ENCODE measurements at regions not wholly inside any gene's neighbourhood (a gene's known extent, or its start where the extent isn't known, plus 50 kb on each side); places are given as distances from the start of the nearest gene placed in this dataset.

GRCh38 chr15:58294681-58295254, 137.0 kb upstream of the LIPC start:
- DNase-seq (ENCODE audit: low read depth in 4 of 4, low spot score in 1 of 4): no peak

- no peak for DNase-seq (ENCODE audit: low read depth in 4 of 4, low spot score in 1 of 4)
Measured at GRCh38 chr15:58295637-58296215, 136.1 kb upstream of the LIPC start.

GRCh38 chr15:58296276-58296675, 135.5 kb upstream of the LIPC start:
- DNase-seq (ENCODE audit: low read depth in 4 of 4, low spot score in 1 of 4): no peak

GRCh38 chr15:58297639-58298038, 134.2 kb upstream of the LIPC start:
- no peak for DNase-seq (ENCODE audit: low read depth in 4 of 4, low spot score in 1 of 4)

- no peak for DNase-seq (ENCODE audit: low read depth in 4 of 4, low spot score in 1 of 4)
Measured at GRCh38 chr15:58298879-58299850, 132.6 kb upstream of the LIPC start.

- no peak for DNase-seq (ENCODE audit: low read depth in 4 of 4, low spot score in 1 of 4)
Measured at GRCh38 chr15:58302832-58303231, 129.0 kb upstream of the LIPC start.

GRCh38 chr15:58303236-58303635, 128.6 kb upstream of the LIPC start:
- no peak for DNase-seq (ENCODE audit: low read depth in 4 of 4, low spot score in 1 of 4)

- DNase-seq (ENCODE audit: low read depth in 4 of 4, low spot score in 1 of 4): no peak
Measured at GRCh38 chr15:58306591-58307312, 125.0 kb upstream of the LIPC start.

- no peak for DNase-seq (ENCODE audit: low read depth in 4 of 4, low spot score in 1 of 4)
Measured at GRCh38 chr15:58307313-58307961, 124.4 kb upstream of the LIPC start.

GRCh38 chr15:58308742-58309355, 122.9 kb upstream of the LIPC start:
- DNase-seq (ENCODE audit: low read depth in 4 of 4, low spot score in 1 of 4): no peak

- no peak for DNase-seq (ENCODE audit: low read depth in 4 of 4, low spot score in 1 of 4)
Measured at GRCh38 chr15:58309963-58310928, 121.5 kb upstream of the LIPC start.

GRCh38 chr15:58311556-58311955, 120.2 kb upstream of the LIPC start:
- no peak for DNase-seq (ENCODE audit: low read depth in 4 of 4, low spot score in 1 of 4)

- DNase-seq (ENCODE audit: low read depth in 4 of 4, low spot score in 1 of 4): no peak
Measured at GRCh38 chr15:58312031-58312430, 119.8 kb upstream of the LIPC start.

GRCh38 chr15:58313304-58313703, 118.5 kb upstream of the LIPC start:
- no peak for DNase-seq (ENCODE audit: low read depth in 4 of 4, low spot score in 1 of 4)

GRCh38 chr15:58313810-58314592, 117.8 kb upstream of the LIPC start:
- no peak for DNase-seq (ENCODE audit: low read depth in 4 of 4, low spot score in 1 of 4)

GRCh38 chr15:58314593-58315216, 117.1 kb upstream of the LIPC start:
- DNase-seq (ENCODE audit: low read depth in 4 of 4, low spot score in 1 of 4): no peak

- no peak for DNase-seq (ENCODE audit: low read depth in 4 of 4, low spot score in 1 of 4)
Measured at GRCh38 chr15:58318517-58318916, 113.3 kb upstream of the LIPC start.

GRCh38 chr15:58321034-58321433, 110.8 kb upstream of the LIPC start:
- DNase-seq (ENCODE audit: low read depth in 4 of 4, low spot score in 1 of 4): no peak

Measured in stimulated activated CD4-positive, alpha-beta T cell treated with anti-CD3 and anti-CD28 coated beads, Interleukin-1b, Interleukin-23, amount 100 ng/mL, for 24 hours (primary cell).